ENCODE measurements at regions not wholly inside any gene's neighbourhood (a gene's known extent, or its start where the extent isn't known, plus 50 kb on each side); places are given as distances from the start of the nearest gene placed in this dataset.

DNA sequence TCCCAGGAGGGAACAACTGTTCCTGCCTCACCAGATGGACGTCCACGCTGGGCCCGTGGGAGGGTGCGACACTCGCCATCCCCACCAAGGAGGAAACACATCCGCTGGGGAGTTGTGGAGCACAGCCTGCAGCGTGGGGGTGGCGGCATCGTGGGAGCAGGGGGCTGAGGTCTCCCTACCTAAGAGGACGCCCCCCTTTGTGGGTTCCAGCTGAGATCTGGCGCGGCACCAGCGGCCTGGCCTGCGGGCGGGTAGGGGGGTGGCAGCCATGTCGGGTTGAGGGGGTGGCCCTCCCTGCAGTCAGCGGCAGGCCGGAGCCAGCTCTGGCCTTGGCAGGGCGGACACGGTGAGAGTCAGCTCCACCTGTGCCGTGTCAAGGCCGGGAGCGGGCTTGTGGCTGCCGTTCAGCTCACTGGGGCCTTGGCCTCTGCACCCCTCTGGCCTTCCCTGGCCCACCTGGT is 116.7 kb upstream of the CIBAR2 start:
- TF ChIP-seq, protein P1, sequence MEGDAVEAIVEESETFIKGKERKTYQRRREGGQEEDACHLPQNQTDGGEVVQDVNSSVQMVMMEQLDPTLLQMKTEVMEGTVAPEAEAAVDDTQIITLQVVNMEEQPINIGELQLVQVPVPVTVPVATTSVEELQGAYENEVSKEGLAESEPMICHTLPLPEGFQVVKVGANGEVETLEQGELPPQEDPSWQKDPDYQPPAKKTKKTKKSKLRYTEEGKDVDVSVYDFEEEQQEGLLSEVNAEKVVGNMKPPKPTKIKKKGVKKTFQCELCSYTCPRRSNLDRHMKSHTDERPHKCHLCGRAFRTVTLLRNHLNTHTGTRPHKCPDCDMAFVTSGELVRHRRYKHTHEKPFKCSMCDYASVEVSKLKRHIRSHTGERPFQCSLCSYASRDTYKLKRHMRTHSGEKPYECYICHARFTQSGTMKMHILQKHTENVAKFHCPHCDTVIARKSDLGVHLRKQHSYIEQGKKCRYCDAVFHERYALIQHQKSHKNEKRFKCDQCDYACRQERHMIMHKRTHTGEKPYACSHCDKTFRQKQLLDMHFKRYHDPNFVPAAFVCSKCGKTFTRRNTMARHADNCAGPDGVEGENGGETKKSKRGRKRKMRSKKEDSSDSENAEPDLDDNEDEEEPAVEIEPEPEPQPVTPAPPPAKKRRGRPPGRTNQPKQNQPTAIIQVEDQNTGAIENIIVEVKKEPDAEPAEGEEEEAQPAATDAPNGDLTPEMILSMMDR (IDR thresholded peaks at IDR 0.05; ENCODE audit: poor library complexity): no peak
- no peak for TF ChIP-seq EZH2 (IDR thresholded peaks at IDR 0.05; ENCODE audit: borderline replicate concordance)
- TF ChIP-seq EZH2phosphoT487 (IDR thresholded peaks at IDR 0.05; ENCODE audit: low read depth, severe bottlenecking, unreplicated experiment): no peak

Measured in hepatocyte (in vitro differentiated cells).